ENCODE measurements at regions not wholly inside any gene's neighbourhood (a gene's known extent, or its start where the extent isn't known, plus 50 kb on each side); places are given as distances from the start of the nearest gene placed in this dataset.

GRCh38 chr16:8126313-8126712, 464.0 kb downstream of the TMEM114 start:
- TF ChIP-seq ZNF513 (tag by site-specific recombination; IDR thresholded peaks at IDR 0.05) (no peak), ZEB2 (tag by site-specific recombination; IDR thresholded peaks at IDR 0.05) (no peak), ZNF335 (tag by site-specific recombination; conservative IDR thresholded peaks at IDR 0.05) (no peak), ZNF530 (tag by site-specific recombination; IDR thresholded peaks at IDR 0.05; ENCODE audit: low read depth) (no peak), ZNF670 (tag by site-specific recombination; IDR thresholded peaks at IDR 0.05; ENCODE audit: low read depth) (no peak), CTCF (tag by site-specific recombination; IDR thresholded peaks at IDR 0.05) (no peak), ZNF175 (tag by site-specific recombination; IDR thresholded peaks at IDR 0.05) (no peak), YY1 (tag by site-specific recombination; IDR thresholded peaks at IDR 0.05) (no peak), ZNF10 (tag by site-specific recombination; IDR thresholded peaks at IDR 0.05) (no peak), PRDM10 (tag by site-specific recombination; IDR thresholded peaks at IDR 0.05) (no peak), ZBTB21 (tag by site-specific recombination; IDR thresholded peaks at IDR 0.05) (no peak)
